ENCODE measurements at regions not wholly inside any gene's neighbourhood (a gene's known extent, or its start where the extent isn't known, plus 50 kb on each side); places are given as distances from the start of the nearest gene placed in this dataset.

GRCh38 chr14:99066378-99066777, 205.6 kb downstream of the BCL11B start:
- Histone ChIP-seq H3K4me3 (ENCODE audit: low read length) (no peak overlapping the region), H3K27me3 (ENCODE audit: insufficient read depth, low read length) (peaks cover 6% of the 10 kb centered on the region), H3K4me1 (ENCODE audit: insufficient read depth, low read length) (no peaks in the 10 kb centered on the region), H3K36me3 (ENCODE audit: insufficient read depth, low read length) (no peaks in the 10 kb centered on the region), H3K9me3 (ENCODE audit: low read length) (no peaks in the 10 kb centered on the region), H2AFZ (ENCODE audit: low read depth, low read length) (no peak overlapping the region)

DNA sequence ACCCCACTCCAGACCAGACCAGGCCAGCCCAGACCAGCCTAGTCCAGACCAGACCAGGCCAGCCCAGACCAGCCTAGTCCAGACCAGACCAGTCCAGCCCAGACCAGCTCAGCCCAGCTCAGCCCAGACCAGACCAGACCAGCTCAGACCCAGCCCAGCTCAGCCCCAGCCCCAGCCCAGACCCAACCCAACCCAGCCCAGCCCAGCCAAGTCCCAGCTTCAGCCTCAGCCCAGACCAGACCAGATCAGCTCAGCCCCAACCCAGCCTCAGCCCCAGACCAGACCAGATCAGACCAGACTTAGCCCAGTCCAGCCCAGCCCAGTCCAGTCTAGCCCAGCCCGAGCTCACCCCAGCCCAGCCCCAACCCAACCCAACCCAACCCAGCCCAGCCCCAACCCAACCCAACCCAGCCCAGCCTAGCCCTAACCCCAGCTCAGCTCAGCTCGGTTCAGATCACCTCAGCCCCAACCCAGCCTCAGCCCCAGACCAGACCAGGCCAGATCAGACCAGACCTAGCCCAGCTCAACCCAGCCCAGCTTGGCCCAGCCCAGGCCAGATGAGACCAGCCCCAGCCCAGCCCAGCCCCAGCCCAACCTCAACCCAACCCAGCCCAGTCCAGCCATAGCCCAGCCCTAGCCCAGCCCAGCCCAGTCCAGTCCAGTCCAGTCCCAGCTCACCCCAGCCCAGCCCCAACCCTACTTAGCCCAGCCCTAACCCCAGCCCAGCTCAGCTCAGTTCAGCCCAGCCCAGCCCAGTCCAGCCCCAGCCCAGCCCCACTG, 204.7 kb downstream of the BCL11B start:
- Histone ChIP-seq H3K4me3 (ENCODE audit: low read length) (no peak overlapping the region), H3K36me3 (ENCODE audit: insufficient read depth, low read length) (no peaks in the 10 kb centered on the region), H2AFZ (ENCODE audit: low read depth, low read length) (no peak overlapping the region), H3K9me3 (ENCODE audit: low read length) (no peaks in the 10 kb centered on the region), H3K4me1 (ENCODE audit: insufficient read depth, low read length) (no peaks in the 10 kb centered on the region), H3K27me3 (ENCODE audit: insufficient read depth, low read length) (peaks cover 4% of the 10 kb centered on the region)

GRCh38 chr14:99067927-99068326, 204.1 kb downstream of the BCL11B start:
- Histone ChIP-seq H3K36me3 (ENCODE audit: insufficient read depth, low read length) (no peaks in the 10 kb centered on the region), H2AFZ (ENCODE audit: low read depth, low read length) (no peak overlapping the region), H3K9me3 (ENCODE audit: low read length) (no peaks in the 10 kb centered on the region), H3K4me3 (ENCODE audit: low read length) (no peak overlapping the region), H3K27me3 (ENCODE audit: insufficient read depth, low read length) (peaks cover 4% of the 10 kb centered on the region), H3K4me1 (ENCODE audit: insufficient read depth, low read length) (no peaks in the 10 kb centered on the region)

DNA sequence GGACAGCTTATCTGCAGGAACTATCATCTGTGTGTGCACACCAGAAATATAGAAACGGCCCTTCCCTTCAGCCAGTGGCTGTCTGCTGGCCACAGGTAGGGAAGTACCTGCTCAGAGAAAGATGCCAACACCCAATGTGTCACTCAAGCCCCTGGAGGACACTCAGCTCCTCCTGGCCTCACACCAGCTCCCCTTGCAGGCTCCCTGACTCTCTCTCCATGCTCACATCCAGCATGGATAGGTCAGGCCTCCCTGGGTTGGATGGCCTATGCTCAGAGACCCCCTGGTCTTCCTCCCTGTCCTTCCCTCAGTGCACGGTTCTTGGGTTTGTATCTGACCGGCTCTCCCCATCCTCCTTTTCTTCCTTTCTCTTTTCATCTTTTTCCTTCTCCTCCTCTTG, 202.1 kb downstream of the BCL11B start:
- Histone ChIP-seq H3K4me1 (ENCODE audit: insufficient read depth, low read length) (no peaks in the 10 kb centered on the region), H2AFZ (ENCODE audit: low read depth, low read length) (no peak overlapping the region), H3K36me3 (ENCODE audit: insufficient read depth, low read length) (no peaks in the 10 kb centered on the region), H3K4me3 (ENCODE audit: low read length) (no peak overlapping the region), H3K9me3 (ENCODE audit: low read length) (no peaks in the 10 kb centered on the region), H3K27me3 (ENCODE audit: insufficient read depth, low read length) (no peaks in the 10 kb centered on the region)

GRCh38 chr14:99072433-99072832, 199.6 kb downstream of the BCL11B start:
- no peaks in the 10 kb centered on the region for H3K4me1 ChIP-seq (ENCODE audit: insufficient read depth, low read length)
- no peaks in the 10 kb centered on the region for H3K36me3 ChIP-seq (ENCODE audit: insufficient read depth, low read length)
- H2AFZ ChIP-seq (ENCODE audit: low read depth, low read length) = no peak overlapping the region
- H3K9me3 ChIP-seq (ENCODE audit: low read length) = no peaks in the 10 kb centered on the region
- H3K27me3 ChIP-seq (ENCODE audit: insufficient read depth, low read length) = peaks cover 4% of the 10 kb centered on the region
- H3K4me3 ChIP-seq (ENCODE audit: low read length) = no peak overlapping the region

GRCh38 chr14:99072956-99073355, 199.0 kb downstream of the BCL11B start:
- no peaks in the 10 kb centered on the region for H3K9me3 ChIP-seq (ENCODE audit: low read length)

GRCh38 chr14:99073431-99073830, 198.6 kb downstream of the BCL11B start:
- Histone ChIP-seq H3K4me3 (ENCODE audit: low read length) (no peak overlapping the region), H3K9me3 (ENCODE audit: low read length) (no peaks in the 10 kb centered on the region), H3K4me1 (ENCODE audit: insufficient read depth, low read length) (no peaks in the 10 kb centered on the region), H2AFZ (ENCODE audit: low read depth, low read length) (no peak overlapping the region), H3K27me3 (ENCODE audit: insufficient read depth, low read length) (peaks cover 4% of the 10 kb centered on the region), H3K36me3 (ENCODE audit: insufficient read depth, low read length) (no peaks in the 10 kb centered on the region)

More at GRCh38 chr14:99072956-99073355, 199.0 kb downstream of the BCL11B start:
- Histone ChIP-seq H2AFZ (ENCODE audit: low read depth, low read length) (no peak overlapping the region), H3K36me3 (ENCODE audit: insufficient read depth, low read length) (no peaks in the 10 kb centered on the region), H3K4me3 (ENCODE audit: low read length) (no peak overlapping the region), H3K27me3 (ENCODE audit: insufficient read depth, low read length) (peaks cover 4% of the 10 kb centered on the region), H3K4me1 (ENCODE audit: insufficient read depth, low read length) (no peaks in the 10 kb centered on the region)

DNA sequence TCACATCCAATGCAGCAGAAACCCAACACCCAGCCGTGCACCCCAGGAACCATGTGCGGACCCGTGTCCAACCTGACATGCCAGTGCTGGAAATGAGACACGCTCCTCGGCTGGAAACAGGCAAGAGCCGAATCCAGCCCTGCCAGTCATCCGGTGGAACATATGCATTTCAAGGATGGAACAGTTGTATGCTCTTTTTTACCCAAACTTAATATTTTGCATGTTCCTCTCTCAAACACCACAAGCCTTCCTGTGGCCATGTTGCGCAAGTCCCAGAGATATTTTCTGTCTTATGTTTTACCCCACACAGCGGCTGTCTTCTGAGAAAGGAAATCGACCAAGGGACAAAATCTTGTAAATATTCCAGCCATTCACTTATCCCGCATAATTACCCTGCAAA, 196.9 kb downstream of the BCL11B start:
- Histone ChIP-seq H2AFZ (ENCODE audit: low read depth, low read length) (no peak overlapping the region), H3K4me1 (ENCODE audit: insufficient read depth, low read length) (no peaks in the 10 kb centered on the region), H3K4me3 (ENCODE audit: low read length) (no peak overlapping the region), H3K36me3 (ENCODE audit: insufficient read depth, low read length) (no peaks in the 10 kb centered on the region), H3K9me3 (ENCODE audit: low read length) (no peaks in the 10 kb centered on the region), H3K27me3 (ENCODE audit: insufficient read depth, low read length) (peaks cover 4% of the 10 kb centered on the region)

GRCh38 chr14:99075771-99076375, 196.1 kb downstream of the BCL11B start:
- Histone ChIP-seq H2AFZ (ENCODE audit: low read depth, low read length) (no peak overlapping the region), H3K4me1 (ENCODE audit: insufficient read depth, low read length) (no peaks in the 10 kb centered on the region), H3K27me3 (ENCODE audit: insufficient read depth, low read length) (peaks cover 4% of the 10 kb centered on the region), H3K9me3 (ENCODE audit: low read length) (no peaks in the 10 kb centered on the region), H3K36me3 (ENCODE audit: insufficient read depth, low read length) (no peaks in the 10 kb centered on the region), H3K4me3 (ENCODE audit: low read length) (no peak overlapping the region)

- no peaks in the 10 kb centered on the region for H3K36me3 ChIP-seq (ENCODE audit: insufficient read depth, low read length)
- H3K4me3 ChIP-seq (ENCODE audit: low read length) = no peak overlapping the region
- no peak overlapping the region for H2AFZ ChIP-seq (ENCODE audit: low read depth, low read length)
- peaks cover 4% of the 10 kb centered on the region for H3K27me3 ChIP-seq (ENCODE audit: insufficient read depth, low read length)
- H3K4me1 ChIP-seq (ENCODE audit: insufficient read depth, low read length) = no peaks in the 10 kb centered on the region
- no peaks in the 10 kb centered on the region for H3K9me3 ChIP-seq (ENCODE audit: low read length)
Measured at GRCh38 chr14:99077076-99077843, 194.7 kb downstream of the BCL11B start.

- Histone ChIP-seq H3K36me3 (ENCODE audit: insufficient read depth, low read length) (no peaks in the 10 kb centered on the region), H2AFZ (ENCODE audit: low read depth, low read length) (no peak overlapping the region), H3K4me3 (ENCODE audit: low read length) (no peak overlapping the region), H3K9me3 (ENCODE audit: low read length) (no peaks in the 10 kb centered on the region), H3K27me3 (ENCODE audit: insufficient read depth, low read length) (peaks cover 4% of the 10 kb centered on the region), H3K4me1 (ENCODE audit: insufficient read depth, low read length) (no peaks in the 10 kb centered on the region)
Measured at GRCh38 chr14:99077844-99078236, 194.2 kb downstream of the BCL11B start.

- H3K36me3 ChIP-seq (ENCODE audit: insufficient read depth, low read length) = no peaks in the 10 kb centered on the region
- no peak overlapping the region for H2AFZ ChIP-seq (ENCODE audit: low read depth, low read length)
- H3K27me3 ChIP-seq (ENCODE audit: insufficient read depth, low read length) = peaks cover 4% of the 10 kb centered on the region
- no peaks in the 10 kb centered on the region for H3K9me3 ChIP-seq (ENCODE audit: low read length)
- no peak overlapping the region for H3K4me3 ChIP-seq (ENCODE audit: low read length)
- H3K4me1 ChIP-seq (ENCODE audit: insufficient read depth, low read length) = no peaks in the 10 kb centered on the region
Measured at GRCh38 chr14:99078426-99078825, 193.6 kb downstream of the BCL11B start.

GRCh38 chr14:99079061-99079727, 192.8 kb downstream of the BCL11B start:
- peaks cover 4% of the 10 kb centered on the region for H3K27me3 ChIP-seq (ENCODE audit: insufficient read depth, low read length)
- no peaks in the 10 kb centered on the region for H3K36me3 ChIP-seq (ENCODE audit: insufficient read depth, low read length)
- H3K9me3 ChIP-seq (ENCODE audit: low read length) = no peaks in the 10 kb centered on the region
- no peaks in the 10 kb centered on the region for H3K4me1 ChIP-seq (ENCODE audit: insufficient read depth, low read length)
- H2AFZ ChIP-seq (ENCODE audit: low read depth, low read length) = no peak overlapping the region
- no peak overlapping the region for H3K4me3 ChIP-seq (ENCODE audit: low read length)

Measured in neuron (in vitro differentiated cells).